ENCODE measurements at regions not wholly inside any gene's neighbourhood (a gene's known extent, or its start where the extent isn't known, plus 50 kb on each side); places are given as distances from the start of the nearest gene placed in this dataset.

- DNase-seq (ENCODE audit: extremely low spot score), result no peak
- ChIA-PET CTCF (interaction anchor here (0.8 kb wide), 1 partner anchor 281 kb away, joined by 3 read pairs; no protein-coding TSS in a partner anchor), POLR2A (interaction anchor here (1.4 to 1.9 kb wide), 2 partner anchors 14 to 84 kb away, joined by 4 to 6 read pairs; partner anchors contain the start of gene FOXD1)
- no peak for TF ChIP-seq ELF4 (IDR thresholded peaks at IDR 0.05)
- TF ChIP-seq FOXA1 (IDR thresholded peaks at IDR 0.05), result no peak
- no peak for TF ChIP-seq ARNT (IDR thresholded peaks at IDR 0.05)
- TF ChIP-seq CTBP1 (IDR thresholded peaks at IDR 0.05; ENCODE audit: borderline replicate concordance), result no peak
- TF ChIP-seq TARDBP (IDR thresholded peaks at IDR 0.05), result no peak
- TF ChIP-seq, protein P1, sequence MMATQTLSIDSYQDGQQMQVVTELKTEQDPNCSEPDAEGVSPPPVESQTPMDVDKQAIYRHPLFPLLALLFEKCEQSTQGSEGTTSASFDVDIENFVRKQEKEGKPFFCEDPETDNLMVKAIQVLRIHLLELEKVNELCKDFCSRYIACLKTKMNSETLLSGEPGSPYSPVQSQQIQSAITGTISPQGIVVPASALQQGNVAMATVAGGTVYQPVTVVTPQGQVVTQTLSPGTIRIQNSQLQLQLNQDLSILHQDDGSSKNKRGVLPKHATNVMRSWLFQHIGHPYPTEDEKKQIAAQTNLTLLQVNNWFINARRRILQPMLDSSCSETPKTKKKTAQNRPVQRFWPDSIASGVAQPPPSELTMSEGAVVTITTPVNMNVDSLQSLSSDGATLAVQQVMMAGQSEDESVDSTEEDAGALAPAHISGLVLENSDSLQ (IDR thresholded peaks at IDR 0.05), result no peak
- no peak for TF ChIP-seq SP1 (IDR thresholded peaks at IDR 0.05)
- no peak for TF ChIP-seq L3MBTL2 (conservative IDR thresholded peaks at IDR 0.05)
- no peak for TF ChIP-seq ZNF384 (IDR thresholded peaks at IDR 0.05)
- no peak for TF ChIP-seq HDGF (IDR thresholded peaks at IDR 0.05; ENCODE audit: borderline replicate concordance)
- no peak for TF ChIP-seq LEF1 (IDR thresholded peaks at IDR 0.05; ENCODE audit: borderline replicate concordance)
- no peak for TF ChIP-seq SUZ12 (IDR thresholded peaks at IDR 0.05)
- TF ChIP-seq BHLHE40 (IDR thresholded peaks at IDR 0.05; ENCODE audit: borderline replicate concordance), result no peak
- no peak for TF ChIP-seq FOXM1 (IDR thresholded peaks at IDR 0.05; ENCODE audit: borderline replicate concordance)
- no peak for TF ChIP-seq NFRKB (IDR thresholded peaks at IDR 0.05)
- no peak for TF ChIP-seq FOXK2 (IDR thresholded peaks at IDR 0.05)
Measured at GRCh38 chr5:73363911-73364730, 84.5 kb downstream of the FOXD1 start.

- DNase-seq (ENCODE audit: extremely low spot score), result no peak
- ChIA-PET CTCF (no interaction called here), POLR2A (no interaction called here)
Measured at GRCh38 chr5:73359395-73359794, 89.2 kb downstream of the FOXD1 start.

GRCh38 chr5:73358366-73358765 is 90.2 kb downstream of the FOXD1 start:
- TF ChIP-seq ELF4 (IDR thresholded peaks at IDR 0.05), result no peak
- TF ChIP-seq FOXK2 (IDR thresholded peaks at IDR 0.05), result no peak
- no peak for TF ChIP-seq TARDBP (IDR thresholded peaks at IDR 0.05)
- ChIA-PET POLR2A (no interaction called here), CTCF (no interaction called here)
- DNase-seq (ENCODE audit: extremely low spot score), result no peak

More at GRCh38 chr5:73359395-73359794, 89.2 kb downstream of the FOXD1 start:
- TF ChIP-seq HDGF (IDR thresholded peaks at IDR 0.05; ENCODE audit: borderline replicate concordance) (no peak), ARNT (IDR thresholded peaks at IDR 0.05) (no peak), TARDBP (IDR thresholded peaks at IDR 0.05) (no peak), SP1 (IDR thresholded peaks at IDR 0.05) (no peak), LEF1 (IDR thresholded peaks at IDR 0.05; ENCODE audit: borderline replicate concordance) (no peak), FOXK2 (IDR thresholded peaks at IDR 0.05) (no peak), ELF4 (IDR thresholded peaks at IDR 0.05) (no peak), ZNF384 (IDR thresholded peaks at IDR 0.05) (no peak), L3MBTL2 (conservative IDR thresholded peaks at IDR 0.05) (no peak), FOXA1 (IDR thresholded peaks at IDR 0.05) (no peak), NFRKB (IDR thresholded peaks at IDR 0.05) (no peak), FOXM1 (IDR thresholded peaks at IDR 0.05; ENCODE audit: borderline replicate concordance) (no peak), CTBP1 (IDR thresholded peaks at IDR 0.05; ENCODE audit: borderline replicate concordance) (no peak), BHLHE40 (IDR thresholded peaks at IDR 0.05; ENCODE audit: borderline replicate concordance) (no peak)

DNA sequence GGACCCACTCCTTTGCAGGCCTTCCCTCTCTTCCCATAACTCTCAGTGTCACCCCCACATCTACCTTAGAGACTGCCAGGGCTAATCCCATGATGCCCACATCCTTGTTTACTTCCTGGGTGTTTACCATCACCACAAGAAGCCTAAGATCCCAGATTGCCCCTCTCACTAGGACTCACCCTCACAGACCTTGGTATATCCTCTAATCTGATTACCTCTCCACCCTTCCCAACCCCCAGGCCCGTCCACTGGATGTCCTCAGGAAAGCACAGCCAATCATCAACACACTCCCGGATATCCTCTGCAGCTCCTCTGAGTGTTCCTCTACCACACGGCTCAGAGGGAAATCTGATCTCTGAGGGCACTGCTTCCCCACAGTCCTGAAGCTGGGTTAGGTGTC is 91.0 kb downstream of the FOXD1 start:
- ChIA-PET CTCF (no interaction called here), POLR2A (no interaction called here)
- DNase-seq (ENCODE audit: extremely low spot score), result no peak
- TF ChIP-seq, protein P1 (IDR thresholded peaks at IDR 0.05), result no peak
- TF ChIP-seq ARNT (IDR thresholded peaks at IDR 0.05) (no peak), ZNF384 (IDR thresholded peaks at IDR 0.05) (no peak), HDGF (IDR thresholded peaks at IDR 0.05; ENCODE audit: borderline replicate concordance) (no peak), FOXK2 (IDR thresholded peaks at IDR 0.05) (no peak), ELF4 (IDR thresholded peaks at IDR 0.05) (no peak), FOXM1 (IDR thresholded peaks at IDR 0.05; ENCODE audit: borderline replicate concordance) (no peak)

- DNase-seq (ENCODE audit: extremely low spot score), result no peak
- POLR2A ChIA-PET, result no interaction called here
- CTCF ChIA-PET, result interaction anchor here (0.7 kb wide), 1 partner anchor 190 kb away, joined by 3 read pairs; no protein-coding TSS in a partner anchor
- TF ChIP-seq SP1 (IDR thresholded peaks at IDR 0.05), result no peak
- no peak for TF ChIP-seq FOXK2 (IDR thresholded peaks at IDR 0.05)
- TF ChIP-seq TARDBP (IDR thresholded peaks at IDR 0.05), result no peak
- no peak for TF ChIP-seq L3MBTL2 (conservative IDR thresholded peaks at IDR 0.05)
- no peak for TF ChIP-seq ELF4 (IDR thresholded peaks at IDR 0.05)
- no peak for TF ChIP-seq FOXA1 (IDR thresholded peaks at IDR 0.05)
- TF ChIP-seq FOXM1 (IDR thresholded peaks at IDR 0.05; ENCODE audit: borderline replicate concordance), result no peak
- TF ChIP-seq SUZ12 (IDR thresholded peaks at IDR 0.05), result no peak
- no peak for TF ChIP-seq HDGF (IDR thresholded peaks at IDR 0.05; ENCODE audit: borderline replicate concordance)
- no peak for TF ChIP-seq LEF1 (IDR thresholded peaks at IDR 0.05; ENCODE audit: borderline replicate concordance)
- TF ChIP-seq, protein P1 (IDR thresholded peaks at IDR 0.05), result no peak
Measured at GRCh38 chr5:73355108-73355507, 93.5 kb downstream of the FOXD1 start.

GRCh38 chr5:73354406-73354805 is 94.2 kb downstream of the FOXD1 start:
- TF ChIP-seq ELF4 (IDR thresholded peaks at IDR 0.05), result no peak
- no peak for TF ChIP-seq CTBP1 (IDR thresholded peaks at IDR 0.05; ENCODE audit: borderline replicate concordance)
- TF ChIP-seq FOXM1 (IDR thresholded peaks at IDR 0.05; ENCODE audit: borderline replicate concordance), result no peak
- TF ChIP-seq FOXA1 (IDR thresholded peaks at IDR 0.05), result no peak
- TF ChIP-seq ARNT (IDR thresholded peaks at IDR 0.05), result no peak
- TF ChIP-seq, protein P1 (IDR thresholded peaks at IDR 0.05), result no peak
- no peak for TF ChIP-seq SP1 (IDR thresholded peaks at IDR 0.05)
- ChIA-PET POLR2A (interaction anchor here (1.3 kb wide), 1 partner anchor 24 kb away, joined by 3 read pairs; no protein-coding TSS in a partner anchor), CTCF (interaction anchor here (0.6 kb wide), 1 partner anchor 138 kb away, joined by 5 read pairs; no protein-coding TSS in a partner anchor)
- no peak for DNase-seq (ENCODE audit: extremely low spot score)

Measured in HEK293T (cell line).